ENCODE measurements at regions not wholly inside any gene's neighbourhood (a gene's known extent, or its start where the extent isn't known, plus 50 kb on each side); places are given as distances from the start of the nearest gene placed in this dataset.

DNA sequence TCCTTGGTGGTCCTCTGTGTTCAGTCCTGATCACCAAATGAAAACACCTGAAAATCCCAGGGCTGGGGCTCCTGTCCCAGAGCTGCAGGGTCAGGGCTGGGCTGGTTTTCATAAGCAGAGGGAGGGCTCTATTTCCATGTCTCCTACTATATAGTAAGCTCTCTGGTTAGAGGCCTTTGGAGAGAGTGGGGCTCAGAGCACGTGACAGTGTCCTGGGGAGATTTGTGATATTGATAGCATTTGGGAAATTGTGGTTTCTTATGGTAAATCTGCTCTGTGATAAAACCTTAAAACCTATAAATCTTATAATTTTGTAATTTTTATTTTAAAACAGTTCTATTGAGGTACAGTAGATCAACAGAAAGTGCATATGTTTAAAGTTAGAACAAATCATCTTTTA, 1202.2 kb downstream of the TMEM121 start:
- no peak for DNase-seq (ENCODE audit: low spot score)
- CTCF ChIA-PET (ENCODE audit: low intra/inter-chr PET ratio, low total read pairs): no interaction called here

DNA sequence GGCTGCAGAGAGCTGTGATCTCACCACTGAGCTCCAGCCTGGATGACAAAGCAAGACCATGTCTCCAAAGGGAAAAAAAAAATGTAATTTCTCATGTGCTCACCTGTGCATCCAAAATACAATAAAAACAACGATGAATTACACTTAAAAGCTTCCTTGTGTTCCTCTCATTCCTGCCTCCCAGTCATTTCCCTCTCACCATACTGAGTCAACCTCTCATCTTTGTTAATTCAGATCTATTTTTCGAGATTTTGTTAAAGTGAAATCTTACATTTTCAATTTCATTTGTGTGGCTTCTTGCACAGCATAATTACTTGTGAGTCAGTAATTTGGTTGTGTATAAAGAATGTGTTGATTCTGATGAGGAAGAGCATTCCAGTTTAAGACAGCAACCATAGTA, 1203.2 kb downstream of the TMEM121 start:
- Histone ChIP-seq H3K4me3 (replicated peaks in 1 of 3; ENCODE audit: insufficient read depth in 1 of 3, low read depth in 2 of 3, low read length in 3 of 3) (no peak overlapping the region), H4K20me1 (ENCODE audit: insufficient read depth, low read length) (no peaks in the 10 kb centered on the region), H2AFZ (ENCODE audit: low read length) (no peak overlapping the region), H3K4me2 (ENCODE audit: low read depth, low read length) (no peak overlapping the region), H3K9ac (ENCODE audit: insufficient read depth, low read depth, low read length) (no peak overlapping the region), H3K4me1 (ENCODE audit: insufficient read depth, low read length) (no peaks in the 10 kb centered on the region), H3K27me3 (ENCODE audit: control insufficient read depth in 1 of 2, insufficient read depth in 2 of 2, low read length in 2 of 2) (no peaks in the 10 kb centered on the region), H3K36me3 (replicated peaks in 1 of 2; ENCODE audit: control insufficient read depth in 1 of 2, insufficient read depth in 2 of 2, low read length in 2 of 2) (no peaks in the 10 kb centered on the region), H3K9me3 (ENCODE audit: low read length) (no peaks in the 10 kb centered on the region), H3K79me2 (ENCODE audit: insufficient read depth, low read length) (no peaks in the 10 kb centered on the region), H3K27ac (ENCODE audit: extremely low read length, insufficient read depth, low read length) (no peak overlapping the region)
- no peak for FAIRE-seq
- TF ChIP-seq, protein P1, sequence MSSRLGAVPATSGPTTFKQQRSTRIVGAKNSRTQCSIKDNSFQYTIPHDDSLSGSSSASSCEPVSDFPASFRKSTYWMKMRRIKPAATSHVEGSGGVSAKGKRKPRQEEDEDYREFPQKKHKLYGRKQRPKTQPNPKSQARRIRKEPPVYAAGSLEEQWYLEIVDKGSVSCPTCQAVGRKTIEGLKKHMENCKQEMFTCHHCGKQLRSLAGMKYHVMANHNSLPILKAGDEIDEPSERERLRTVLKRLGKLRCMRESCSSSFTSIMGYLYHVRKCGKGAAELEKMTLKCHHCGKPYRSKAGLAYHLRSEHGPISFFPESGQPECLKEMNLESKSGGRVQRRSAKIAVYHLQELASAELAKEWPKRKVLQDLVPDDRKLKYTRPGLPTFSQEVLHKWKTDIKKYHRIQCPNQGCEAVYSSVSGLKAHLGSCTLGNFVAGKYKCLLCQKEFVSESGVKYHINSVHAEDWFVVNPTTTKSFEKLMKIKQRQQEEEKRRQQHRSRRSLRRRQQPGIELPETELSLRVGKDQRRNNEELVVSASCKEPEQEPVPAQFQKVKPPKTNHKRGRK (CRISPR knock-in tag; IDR thresholded peaks at IDR 0.05): no peak
- TF ChIP-seq NCOR1 (IDR thresholded peaks at IDR 0.05; ENCODE audit: borderline replicate concordance, low read length): no peak
- no peak for TF ChIP-seq RFX1 (IDR thresholded peaks at IDR 0.05)
- TF ChIP-seq ZNF816 (CRISPR knock-in tag; IDR thresholded peaks at IDR 0.05; ENCODE audit: borderline replicate concordance): no peak
- TF ChIP-seq ZNF317 (CRISPR knock-in tag; IDR thresholded peaks at IDR 0.05): no peak
- TF ChIP-seq PHF20 (CRISPR knock-in tag; IDR thresholded peaks at IDR 0.05): no peak
- TF ChIP-seq ZNF460 (CRISPR knock-in tag; IDR thresholded peaks at IDR 0.05; ENCODE audit: borderline replicate concordance): no peak
- no peak for TF ChIP-seq ZFP36L1 (CRISPR knock-in tag; IDR thresholded peaks at IDR 0.05)
- no peak for TF ChIP-seq TP53 (CRISPR knock-in tag; conservative IDR thresholded peaks at IDR 0.05)
- POLR2A ChIA-PET: no interaction called here
- CTCF ChIA-PET (ENCODE audit: low intra/inter-chr PET ratio, low total read pairs): no interaction called here
- intact Hi-C loops (cut with micrococcal nuclease; ENCODE audit: unreplicated experiment) (no loop called here), in situ Hi-C loops (cut with HindIII; ENCODE audit: extremely low pct_ligation_motif_present, low pct_unique_long_range_greater_than_20kb) (no loop called here)
- no peak for ATAC-seq
- WGBS (ENCODE audit: low lambda C conversion rate): no CpG with 5 or more reads among the region's 2 CpGs
- no TSS peak for BruUV-seq (replicated peaks)
- no peak for DNase-seq (ENCODE audit: low spot score)

More for the DNA sequence above, 1202.2 kb downstream of the TMEM121 start:
- in situ Hi-C loops (cut with HindIII; ENCODE audit: extremely low pct_ligation_motif_present, low pct_unique_long_range_greater_than_20kb) (no loop called here), intact Hi-C loops (cut with micrococcal nuclease; ENCODE audit: unreplicated experiment) (no loop called here)
- Histone ChIP-seq H3K27me3 (ENCODE audit: control insufficient read depth in 1 of 2, insufficient read depth in 2 of 2, low read length in 2 of 2) (no peaks in the 10 kb centered on the region), H3K4me2 (ENCODE audit: low read depth, low read length) (no peak overlapping the region), H4K20me1 (ENCODE audit: insufficient read depth, low read length) (no peaks in the 10 kb centered on the region), H3K79me2 (ENCODE audit: insufficient read depth, low read length) (no peaks in the 10 kb centered on the region), H3K9ac (ENCODE audit: insufficient read depth, low read depth, low read length) (no peak overlapping the region), H3K4me1 (ENCODE audit: insufficient read depth, low read length) (no peaks in the 10 kb centered on the region), H2AFZ (ENCODE audit: low read length) (no peak overlapping the region), H3K4me3 (replicated peaks in 1 of 3; ENCODE audit: insufficient read depth in 1 of 3, low read depth in 2 of 3, low read length in 3 of 3) (no peak overlapping the region), H3K36me3 (replicated peaks in 1 of 2; ENCODE audit: control insufficient read depth in 1 of 2, insufficient read depth in 2 of 2, low read length in 2 of 2) (no peaks in the 10 kb centered on the region), H3K9me3 (ENCODE audit: low read length) (no peaks in the 10 kb centered on the region), H3K27ac (ENCODE audit: extremely low read length, insufficient read depth, low read length) (no peak overlapping the region)
- POLR2A ChIA-PET: no interaction called here
- TF ChIP-seq ZNF292 (CRISPR knock-in tag; IDR thresholded peaks at IDR 0.05; ENCODE audit: borderline replicate concordance, low read depth) (no peak), TP53 (CRISPR knock-in tag; conservative IDR thresholded peaks at IDR 0.05) (no peak), ZSCAN25 (CRISPR knock-in tag; IDR thresholded peaks at IDR 0.05) (no peak), ZSCAN12 (CRISPR knock-in tag; IDR thresholded peaks at IDR 0.05) (no peak), ZFP82 (CRISPR knock-in tag; IDR thresholded peaks at IDR 0.05; ENCODE audit: borderline replicate concordance) (no peak), SMAD3 (CRISPR knock-in tag; IDR thresholded peaks at IDR 0.05) (no peak)
- TF ChIP-seq, protein P2, sequence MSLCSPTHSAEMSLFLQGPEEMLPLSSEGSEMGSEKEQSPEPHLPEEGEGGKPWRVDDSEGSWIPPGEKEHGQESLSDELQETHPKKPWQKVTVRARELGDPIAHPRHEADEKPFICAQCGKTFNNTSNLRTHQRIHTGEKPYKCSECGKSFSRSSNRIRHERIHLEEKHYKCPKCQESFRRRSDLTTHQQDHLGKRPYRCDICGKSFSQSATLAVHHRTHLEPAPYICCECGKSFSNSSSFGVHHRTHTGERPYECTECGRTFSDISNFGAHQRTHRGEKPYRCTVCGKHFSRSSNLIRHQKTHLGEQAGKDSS (CRISPR knock-in tag; IDR thresholded peaks at IDR 0.05; ENCODE audit: borderline replicate concordance, low read depth): no peak
- TF ChIP-seq, protein P3, sequence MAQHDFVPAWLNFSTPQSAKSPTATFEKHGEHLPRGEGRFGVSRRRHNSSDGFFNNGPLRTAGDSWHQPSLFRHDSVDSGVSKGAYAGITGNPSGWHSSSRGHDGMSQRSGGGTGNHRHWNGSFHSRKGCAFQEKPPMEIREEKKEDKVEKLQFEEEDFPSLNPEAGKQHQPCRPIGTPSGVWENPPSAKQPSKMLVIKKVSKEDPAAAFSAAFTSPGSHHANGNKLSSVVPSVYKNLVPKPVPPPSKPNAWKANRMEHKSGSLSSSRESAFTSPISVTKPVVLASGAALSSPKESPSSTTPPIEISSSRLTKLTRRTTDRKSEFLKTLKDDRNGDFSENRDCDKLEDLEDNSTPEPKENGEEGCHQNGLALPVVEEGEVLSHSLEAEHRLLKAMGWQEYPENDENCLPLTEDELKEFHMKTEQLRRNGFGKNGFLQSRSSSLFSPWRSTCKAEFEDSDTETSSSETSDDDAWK (CRISPR knock-in tag; IDR thresholded peaks at IDR 0.05): no peak
- FAIRE-seq (no peak), ATAC-seq (no peak)
- WGBS (ENCODE audit: low lambda C conversion rate): no CpG with 5 or more reads among the region's 1 CpG
- BruUV-seq (replicated peaks): no TSS peak

Measured in HepG2 (cell line).